Esophagus squamous epithelium (tissue), 4 donors: ENCODE measurements at regions not wholly inside any gene's neighbourhood (a gene's known extent, or its start where the extent isn't known, plus 50 kb on each side); places are given as distances from the start of the nearest gene placed in this dataset.

Source experiments
- POLR2A ChIP-seq, 4 donors: fragments of 450-650 bp; IDR thresholded peaks; one replicate each; pipeline ENCODE4 v1.6.1; 2017; ENCODE audit warnings: antibody characterized with exemption in 4 of 4, mild to moderate bottlenecking in 4 of 4, moderate library complexity in 3 of 4
- TF ChIP-seq, protein P1 (sequence below), 6 experiments: fragments of 450-650 bp in 4 of 6; fragments of 200-600 bp in 2 of 6; sonication (generic) in 2 of 6; IDR thresholded peaks; one replicate each; pipeline ENCODE4 v1.5.1; 2016 to 2019; ENCODE audit warnings: antibody characterized with exemption in 6 of 6, mild to moderate bottlenecking in 4 of 6, moderate library complexity in 4 of 6

DNA sequence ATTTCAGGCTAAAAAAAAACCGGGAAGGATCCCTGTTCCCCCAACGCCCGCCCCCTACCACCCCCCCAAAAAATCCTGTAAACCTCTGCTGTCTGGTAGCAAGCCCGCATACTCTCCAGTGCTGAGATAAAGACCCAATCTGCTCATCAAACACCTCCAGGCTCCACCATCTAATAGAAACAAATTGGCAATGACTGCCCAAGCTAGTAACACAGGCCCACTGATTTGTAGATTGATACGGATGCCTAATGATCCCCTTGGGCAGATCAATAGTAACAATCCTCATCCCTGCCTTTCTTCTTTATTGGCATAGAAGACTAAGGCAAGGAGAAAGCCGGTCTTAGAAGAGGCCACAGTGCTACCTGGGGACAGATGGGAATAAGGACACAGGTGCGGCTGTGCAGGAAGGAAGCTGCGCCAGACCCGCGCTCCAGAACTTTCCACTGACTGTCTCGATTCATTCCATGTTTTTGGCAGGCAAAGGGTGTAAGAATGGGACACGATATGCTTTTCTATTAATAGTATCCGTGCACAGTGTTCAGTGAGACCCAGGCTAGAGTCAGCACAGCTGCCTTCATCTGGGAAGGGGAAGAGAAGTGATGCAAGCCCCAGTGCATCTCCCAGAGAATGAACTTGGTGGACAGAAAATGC, 407.6 kb upstream of the PSMD7 start:
- TF ChIP-seq, protein P1, sequence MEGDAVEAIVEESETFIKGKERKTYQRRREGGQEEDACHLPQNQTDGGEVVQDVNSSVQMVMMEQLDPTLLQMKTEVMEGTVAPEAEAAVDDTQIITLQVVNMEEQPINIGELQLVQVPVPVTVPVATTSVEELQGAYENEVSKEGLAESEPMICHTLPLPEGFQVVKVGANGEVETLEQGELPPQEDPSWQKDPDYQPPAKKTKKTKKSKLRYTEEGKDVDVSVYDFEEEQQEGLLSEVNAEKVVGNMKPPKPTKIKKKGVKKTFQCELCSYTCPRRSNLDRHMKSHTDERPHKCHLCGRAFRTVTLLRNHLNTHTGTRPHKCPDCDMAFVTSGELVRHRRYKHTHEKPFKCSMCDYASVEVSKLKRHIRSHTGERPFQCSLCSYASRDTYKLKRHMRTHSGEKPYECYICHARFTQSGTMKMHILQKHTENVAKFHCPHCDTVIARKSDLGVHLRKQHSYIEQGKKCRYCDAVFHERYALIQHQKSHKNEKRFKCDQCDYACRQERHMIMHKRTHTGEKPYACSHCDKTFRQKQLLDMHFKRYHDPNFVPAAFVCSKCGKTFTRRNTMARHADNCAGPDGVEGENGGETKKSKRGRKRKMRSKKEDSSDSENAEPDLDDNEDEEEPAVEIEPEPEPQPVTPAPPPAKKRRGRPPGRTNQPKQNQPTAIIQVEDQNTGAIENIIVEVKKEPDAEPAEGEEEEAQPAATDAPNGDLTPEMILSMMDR (IDR thresholded peaks at IDR 0.05), result no peak
- TF ChIP-seq POLR2A (IDR thresholded peaks at IDR 0.05), result no peak
